IMR-90 (cell line): ENCODE measurements at regions not wholly inside any gene's neighbourhood (a gene's known extent, or its start where the extent isn't known, plus 50 kb on each side); places are given as distances from the start of the nearest gene placed in this dataset.

ENCODE experiments used
- MAFK ChIP-seq: IDR thresholded peaks from 2 replicates; pipeline ENCODE4 v1.6.1; 2012; ENCODE audit warnings: low read depth, low read length, improper control_type of control experiment
- POLR2A ChIP-seq: IDR thresholded peaks from 2 replicates; pipeline ENCODE4 v1.6.1; 2012; ENCODE audit warnings: mild to moderate bottlenecking, low read depth, low read length
- RAD21 ChIP-seq: IDR thresholded peaks from 2 replicates; pipeline ENCODE4 v1.6.1; 2012; ENCODE audit warnings: low read length, improper control_type of control experiment
- TF ChIP-seq, protein P1 (sequence below): conservative IDR thresholded peaks from 2 replicates; pipeline ENCODE4 v1.5.1; 2012; ENCODE audit warnings: mild to moderate bottlenecking, low read depth, low read length, improper control_type of control experiment

DNA sequence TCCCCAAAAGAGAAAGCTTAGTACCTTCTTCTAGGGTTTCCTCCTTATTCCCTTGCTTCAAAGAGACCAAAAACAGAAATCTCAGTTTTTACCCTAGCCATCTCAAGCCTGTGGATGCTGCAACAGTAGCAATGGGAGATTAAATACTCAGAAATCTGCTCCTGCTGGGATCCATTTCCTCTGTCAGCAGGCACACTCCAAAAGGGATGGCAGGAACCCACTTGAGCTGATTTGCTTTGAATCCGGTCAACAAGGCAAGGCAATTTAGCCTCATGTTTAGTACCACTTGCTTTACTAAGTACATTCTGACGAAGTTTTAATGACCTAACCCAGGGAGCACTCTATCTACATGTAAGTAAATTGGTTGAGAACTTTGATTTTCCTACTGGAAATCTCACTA, 590.0 kb upstream of the ADAMTS9 start:
- TF ChIP-seq POLR2A: no peak
- TF ChIP-seq RAD21: no peak
- TF ChIP-seq, protein P1, sequence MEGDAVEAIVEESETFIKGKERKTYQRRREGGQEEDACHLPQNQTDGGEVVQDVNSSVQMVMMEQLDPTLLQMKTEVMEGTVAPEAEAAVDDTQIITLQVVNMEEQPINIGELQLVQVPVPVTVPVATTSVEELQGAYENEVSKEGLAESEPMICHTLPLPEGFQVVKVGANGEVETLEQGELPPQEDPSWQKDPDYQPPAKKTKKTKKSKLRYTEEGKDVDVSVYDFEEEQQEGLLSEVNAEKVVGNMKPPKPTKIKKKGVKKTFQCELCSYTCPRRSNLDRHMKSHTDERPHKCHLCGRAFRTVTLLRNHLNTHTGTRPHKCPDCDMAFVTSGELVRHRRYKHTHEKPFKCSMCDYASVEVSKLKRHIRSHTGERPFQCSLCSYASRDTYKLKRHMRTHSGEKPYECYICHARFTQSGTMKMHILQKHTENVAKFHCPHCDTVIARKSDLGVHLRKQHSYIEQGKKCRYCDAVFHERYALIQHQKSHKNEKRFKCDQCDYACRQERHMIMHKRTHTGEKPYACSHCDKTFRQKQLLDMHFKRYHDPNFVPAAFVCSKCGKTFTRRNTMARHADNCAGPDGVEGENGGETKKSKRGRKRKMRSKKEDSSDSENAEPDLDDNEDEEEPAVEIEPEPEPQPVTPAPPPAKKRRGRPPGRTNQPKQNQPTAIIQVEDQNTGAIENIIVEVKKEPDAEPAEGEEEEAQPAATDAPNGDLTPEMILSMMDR: no peak
- no peak for TF ChIP-seq MAFK
